HL-60 (cell line): ENCODE measurements at regions not wholly inside any gene's neighbourhood (a gene's known extent, or its start where the extent isn't known, plus 50 kb on each side); places are given as distances from the start of the nearest gene placed in this dataset.

ENCODE experiments used
- DNase-seq, 2 experiments: peaks; one replicate each; pipeline ENCODE4 v3.0.0-alpha.2; 2010 to 2020; ENCODE audit warnings: low read depth in 1 of 2, low spot score in 1 of 2
- H3K27ac ChIP-seq: fragments of 250-450 bp; sonication (Bioruptor Pico); replicated peaks from 2 replicates; pipeline ENCODE4 v1.5.1; 2020; ENCODE audit warnings: mild to moderate bottlenecking, moderate library complexity
- H3K27me3 ChIP-seq: fragments of 250-450 bp; sonication (Bioruptor Pico); 2 replicates; pipeline ENCODE4 v1.5.1; 2021; ENCODE audit warnings: mild to moderate bottlenecking, moderate library complexity; ENCODE audit not compliant: insufficient read depth, poor library complexity, severe bottlenecking
- H3K4me3 ChIP-seq: replicated peaks from 2 replicates; pipeline ENCODE4 v1.5.1; 2011; ENCODE audit warnings: mild to moderate bottlenecking, control low read depth, low read length; ENCODE audit not compliant: insufficient read depth
- CTCF ChIP-seq: IDR thresholded peaks from one replicate; pipeline ENCODE4 v1.5.1; 2011; ENCODE audit warnings: low read length, control low read depth, inconsistent platforms; ENCODE audit not compliant: insufficient read depth
- GABPA ChIP-seq: IDR thresholded peaks from 2 replicates; pipeline ENCODE4 v1.6.1; 2012; ENCODE audit warnings: low read depth
- POLR2AphosphoS5 ChIP-seq: IDR thresholded peaks from 2 replicates; pipeline ENCODE4 v1.6.1; 2012; ENCODE audit warnings: low read depth
- REST ChIP-seq: IDR thresholded peaks from 2 replicates; pipeline ENCODE4 v1.6.1; 2012; ENCODE audit warnings: low read depth; ENCODE audit not compliant: insufficient replicate concordance
- SPI1 ChIP-seq: IDR thresholded peaks from 2 replicates; pipeline ENCODE4 v1.6.1; 2012; ENCODE audit warnings: low read depth, mild to moderate bottlenecking, borderline replicate concordance

GRCh38 chr9:12510551-12510950 lies 182.6 kb upstream of the TYRP1 start:
- no peak for DNase-seq

GRCh38 chr9:12511726-12512125 lies 181.5 kb upstream of the TYRP1 start:
- Histone ChIP-seq H3K27me3 (no peaks in the 10 kb centered on the region), H3K4me3 (no peak overlapping the region), H3K27ac (no peak overlapping the region)
- no peak for DNase-seq
- TF ChIP-seq CTCF (no peak), GABPA (no peak), REST (no peak), POLR2AphosphoS5 (no peak)

More at GRCh38 chr9:12510551-12510950, 182.6 kb upstream of the TYRP1 start:
- TF ChIP-seq GABPA (no peak), SPI1 (no peak), CTCF (no peak), POLR2AphosphoS5 (no peak), REST (no peak)
- H3K4me3 ChIP-seq, result no peak overlapping the region
- no peaks in the 10 kb centered on the region for H3K27me3 ChIP-seq
- H3K27ac ChIP-seq, result no peak overlapping the region

GRCh38 chr9:12516031-12516430 lies 177.2 kb upstream of the TYRP1 start:
- H3K27me3 ChIP-seq, result no peaks in the 10 kb centered on the region

More at GRCh38 chr9:12516031-12516430, 177.2 kb upstream of the TYRP1 start:
- DNase-seq, result no peak
- Histone ChIP-seq H3K4me3 (no peak overlapping the region), H3K27ac (no peak overlapping the region)
- TF ChIP-seq GABPA, result no peak
- TF ChIP-seq SPI1, result no peak
- no peak for TF ChIP-seq REST
- TF ChIP-seq CTCF, result no peak
- no peak for TF ChIP-seq POLR2AphosphoS5
